ENCODE measurements at regions not wholly inside any gene's neighbourhood (a gene's known extent, or its start where the extent isn't known, plus 50 kb on each side); places are given as distances from the start of the nearest gene placed in this dataset.
"Not testable (repeated sequence)": the region's sequence is repeated elsewhere in the genome, so short reads cannot be mapped to it uniquely, and the experiment has no call there.

- no peak for DNase-seq
Measured at GRCh38 chr6:140478631-140479030, 1104.2 kb upstream of the CITED2 start.

GRCh38 chr6:140475086-140475485 lies 1100.6 kb upstream of the CITED2 start:
- DNase-seq, result no peak

- no peak for DNase-seq
Measured at GRCh38 chr6:140464720-140465119, 1090.3 kb upstream of the CITED2 start.

GRCh38 chr6:140463312-140463710 lies 1088.9 kb upstream of the CITED2 start:
- no peak for DNase-seq

- no peak for DNase-seq
Measured at GRCh38 chr6:140462453-140463311, 1088.2 kb upstream of the CITED2 start.

GRCh38 chr6:140462076-140462452 lies 1087.6 kb upstream of the CITED2 start:
- DNase-seq, result no peak

- no peak for DNase-seq
Measured at GRCh38 chr6:140460267-140460666, 1085.8 kb upstream of the CITED2 start.

GRCh38 chr6:140459209-140459608 lies 1084.8 kb upstream of the CITED2 start:
- DNase-seq, result no peak

GRCh38 chr6:140446241-140446640 lies 1071.8 kb upstream of the CITED2 start:
- no peak for DNase-seq

- DNase-seq, result no peak
Measured at GRCh38 chr6:140445474-140446004, 1071.1 kb upstream of the CITED2 start.

- DNase-seq, result not testable (repeated sequence)
Measured at GRCh38 chr6:140443112-140443511, 1068.7 kb upstream of the CITED2 start.

GRCh38 chr6:140441256-140441655 lies 1066.8 kb upstream of the CITED2 start:
- no peak for DNase-seq

- DNase-seq, result no peak
Measured at GRCh38 chr6:140440223-140440835, 1065.9 kb upstream of the CITED2 start.

- DNase-seq, result no peak
Measured at GRCh38 chr6:140438346-140438735, 1063.9 kb upstream of the CITED2 start.

GRCh38 chr6:140437619-140438345 lies 1063.3 kb upstream of the CITED2 start:
- no peak for DNase-seq

- no peak for DNase-seq
Measured at GRCh38 chr6:140436023-140436811, 1061.8 kb upstream of the CITED2 start.

- DNase-seq, result no peak
Measured at GRCh38 chr6:140434761-140435160, 1060.3 kb upstream of the CITED2 start.

- no peak for DNase-seq
Measured at GRCh38 chr6:140433072-140433471, 1058.6 kb upstream of the CITED2 start.

- DNase-seq, result no peak
Measured at GRCh38 chr6:140427842-140428241, 1053.4 kb upstream of the CITED2 start.

GRCh38 chr6:140414966-140415620 lies 1040.6 kb upstream of the CITED2 start:
- no peak for DNase-seq

- no peak for DNase-seq
Measured at GRCh38 chr6:140403020-140403419, 1028.6 kb upstream of the CITED2 start.

- no peak for DNase-seq
Measured at GRCh38 chr6:140401761-140402160, 1027.3 kb upstream of the CITED2 start.

Measured in right forelimb (tissue), 1 donor.